ENCODE measurements at regions not wholly inside any gene's neighbourhood (a gene's known extent, or its start where the extent isn't known, plus 50 kb on each side); places are given as distances from the start of the nearest gene placed in this dataset.
"Not testable (repeated sequence)": the region's sequence is repeated elsewhere in the genome, so short reads cannot be mapped to it uniquely, and the experiment has no call there.

DNA sequence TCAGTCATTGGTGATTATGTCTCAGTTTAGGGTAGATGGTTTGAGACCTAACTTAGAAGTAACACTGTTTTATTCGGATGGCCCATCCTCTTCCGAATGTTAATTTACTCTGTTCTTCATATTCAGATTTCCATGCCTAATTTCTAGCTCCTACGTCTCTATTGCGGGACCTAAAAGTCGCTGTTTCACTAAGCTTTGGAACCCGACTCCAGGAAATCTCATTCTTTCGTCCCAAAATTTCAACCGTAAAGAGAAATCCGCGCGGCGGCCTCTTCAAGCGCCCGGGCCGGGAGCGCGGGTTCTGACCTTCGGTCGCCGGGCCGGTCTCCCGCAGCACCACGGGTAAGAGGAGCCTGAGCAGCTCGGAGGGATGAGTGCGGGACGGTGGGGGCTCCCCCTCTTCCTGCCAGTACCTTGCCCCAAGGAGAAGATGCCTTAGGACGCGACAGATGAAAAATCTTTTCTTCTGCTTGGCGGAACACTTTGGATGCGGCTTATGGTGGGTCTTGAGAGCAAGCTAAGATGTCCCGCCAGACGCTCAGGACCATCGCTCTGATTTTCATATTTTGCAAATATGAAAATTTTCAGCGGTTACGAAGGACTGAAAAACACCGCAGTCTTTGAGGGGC, 128.7 kb downstream of the PPIAL4G start:
- Histone ChIP-seq H3K36me3 (no peaks in the 10 kb centered on the region), H3K4me3 (no peak overlapping the region), H3K27ac (no peak overlapping the region), H3K27me3 (no peaks in the 10 kb centered on the region), H3K4me1 (no peaks in the 10 kb centered on the region), H3K9me3 (no peaks in the 10 kb centered on the region)
- DNase-seq (ENCODE audit: extremely low spot score in 2 of 2), result no peak
- TF ChIP-seq POLR2AphosphoS5 (IDR thresholded peaks at IDR 0.05; ENCODE audit: insufficient read depth in 1 of 2, low read depth in 1 of 2) (no peak), POLR2A (IDR thresholded peaks at IDR 0.05) (no peak)
- TF ChIP-seq, protein P1, sequence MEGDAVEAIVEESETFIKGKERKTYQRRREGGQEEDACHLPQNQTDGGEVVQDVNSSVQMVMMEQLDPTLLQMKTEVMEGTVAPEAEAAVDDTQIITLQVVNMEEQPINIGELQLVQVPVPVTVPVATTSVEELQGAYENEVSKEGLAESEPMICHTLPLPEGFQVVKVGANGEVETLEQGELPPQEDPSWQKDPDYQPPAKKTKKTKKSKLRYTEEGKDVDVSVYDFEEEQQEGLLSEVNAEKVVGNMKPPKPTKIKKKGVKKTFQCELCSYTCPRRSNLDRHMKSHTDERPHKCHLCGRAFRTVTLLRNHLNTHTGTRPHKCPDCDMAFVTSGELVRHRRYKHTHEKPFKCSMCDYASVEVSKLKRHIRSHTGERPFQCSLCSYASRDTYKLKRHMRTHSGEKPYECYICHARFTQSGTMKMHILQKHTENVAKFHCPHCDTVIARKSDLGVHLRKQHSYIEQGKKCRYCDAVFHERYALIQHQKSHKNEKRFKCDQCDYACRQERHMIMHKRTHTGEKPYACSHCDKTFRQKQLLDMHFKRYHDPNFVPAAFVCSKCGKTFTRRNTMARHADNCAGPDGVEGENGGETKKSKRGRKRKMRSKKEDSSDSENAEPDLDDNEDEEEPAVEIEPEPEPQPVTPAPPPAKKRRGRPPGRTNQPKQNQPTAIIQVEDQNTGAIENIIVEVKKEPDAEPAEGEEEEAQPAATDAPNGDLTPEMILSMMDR (IDR thresholded peaks at IDR 0.05), result no peak
- intact Hi-C loops (cut with DNase I), result no loop called here

DNA sequence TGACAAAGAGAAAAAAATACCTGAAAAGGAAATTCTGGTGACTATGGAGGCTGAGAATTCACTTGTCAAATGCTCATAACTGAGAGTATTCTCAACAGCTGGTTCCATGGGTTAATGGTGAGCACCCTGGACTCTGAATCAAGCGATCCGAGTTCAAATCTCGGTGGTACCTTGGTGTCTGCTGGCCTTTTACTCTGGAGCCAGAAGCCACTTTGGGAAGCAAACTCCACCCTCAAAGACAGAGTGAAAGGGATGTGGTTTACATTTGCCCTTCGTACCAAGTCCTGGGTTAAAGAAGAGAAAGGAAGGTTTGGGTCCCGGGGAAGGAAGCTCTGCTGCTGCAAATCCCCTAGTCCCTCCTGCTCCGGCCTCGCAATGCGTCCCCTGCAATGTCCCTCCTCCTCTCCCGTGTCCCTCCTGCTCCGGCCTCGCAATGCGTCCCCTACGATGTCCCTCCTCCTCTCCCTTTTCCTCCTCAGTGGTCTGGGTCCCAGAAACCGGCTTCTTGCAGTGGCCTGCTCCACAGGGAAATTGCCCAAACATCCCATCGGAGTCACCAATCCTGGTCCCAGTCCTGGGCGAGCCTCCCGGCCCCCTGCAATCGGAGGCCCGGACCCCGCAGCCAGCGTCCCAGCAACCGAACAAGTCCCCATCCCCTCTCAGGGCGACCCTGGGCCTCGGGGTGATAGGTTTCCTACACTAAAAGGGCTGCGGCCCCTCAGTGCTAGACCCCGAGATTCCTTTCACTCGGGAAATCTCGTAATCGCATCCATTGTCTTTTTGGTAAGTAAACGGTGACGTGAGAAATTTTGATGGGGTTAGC, 129.4 kb downstream of the PPIAL4G start:
- no peak for DNase-seq (ENCODE audit: extremely low spot score in 2 of 2)
- H3K27me3 ChIP-seq, result no peaks in the 10 kb centered on the region
- no peaks in the 10 kb centered on the region for H3K4me1 ChIP-seq
- intact Hi-C loops (cut with DNase I), result no loop called here
- no peak overlapping the region for H3K4me3 ChIP-seq
- no peaks in the 10 kb centered on the region for H3K9me3 ChIP-seq
- TF ChIP-seq, protein P1 (IDR thresholded peaks at IDR 0.05), result no peak
- TF ChIP-seq POLR2AphosphoS5 (IDR thresholded peaks at IDR 0.05; ENCODE audit: insufficient read depth in 1 of 2, low read depth in 1 of 2), result no peak
- TF ChIP-seq POLR2A (IDR thresholded peaks at IDR 0.05), result no peak
- no peaks in the 10 kb centered on the region for H3K36me3 ChIP-seq
- H3K27ac ChIP-seq, result no peak overlapping the region

DNA sequence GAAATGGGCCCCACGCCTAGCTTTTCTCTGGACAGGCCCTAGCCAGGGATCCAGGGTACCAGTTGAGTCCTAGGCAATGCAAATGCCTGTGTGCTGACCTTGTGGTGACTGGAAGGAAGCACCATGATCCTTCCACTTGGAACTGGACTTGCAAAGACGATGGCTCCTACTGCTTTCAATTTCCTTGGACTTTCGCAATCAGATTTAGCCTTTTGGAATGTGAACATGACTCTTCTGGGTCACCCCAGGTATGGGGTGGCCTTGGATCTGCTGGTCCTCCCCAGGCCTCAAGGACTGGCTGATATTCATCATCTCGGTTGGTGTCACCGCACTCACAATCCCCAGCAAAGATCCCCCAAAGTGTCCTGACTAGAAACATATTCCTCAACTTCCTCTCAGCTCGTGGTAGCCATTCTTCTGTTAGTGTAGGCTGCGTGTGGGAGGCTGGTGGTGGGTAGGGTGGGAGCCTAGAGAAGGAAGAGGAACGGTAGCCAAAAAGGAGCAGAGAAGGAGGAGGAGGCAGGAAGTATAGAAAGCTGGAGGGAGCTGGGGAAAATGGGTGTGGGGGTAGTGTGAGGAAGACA, 130.5 kb downstream of the PPIAL4G start:
- Histone ChIP-seq H3K27ac (no peak overlapping the region), H3K4me1 (no peaks in the 10 kb centered on the region), H3K4me3 (no peak overlapping the region), H3K36me3 (no peaks in the 10 kb centered on the region), H3K9me3 (no peaks in the 10 kb centered on the region), H3K27me3 (no peaks in the 10 kb centered on the region)
- no peak for DNase-seq (ENCODE audit: extremely low spot score in 2 of 2)
- intact Hi-C loops (cut with DNase I), result no loop called here
- TF ChIP-seq, protein P1 (IDR thresholded peaks at IDR 0.05), result no peak
- no peak for TF ChIP-seq POLR2A (IDR thresholded peaks at IDR 0.05)
- TF ChIP-seq POLR2AphosphoS5 (IDR thresholded peaks at IDR 0.05; ENCODE audit: insufficient read depth in 1 of 2, low read depth in 1 of 2), result no peak

DNA sequence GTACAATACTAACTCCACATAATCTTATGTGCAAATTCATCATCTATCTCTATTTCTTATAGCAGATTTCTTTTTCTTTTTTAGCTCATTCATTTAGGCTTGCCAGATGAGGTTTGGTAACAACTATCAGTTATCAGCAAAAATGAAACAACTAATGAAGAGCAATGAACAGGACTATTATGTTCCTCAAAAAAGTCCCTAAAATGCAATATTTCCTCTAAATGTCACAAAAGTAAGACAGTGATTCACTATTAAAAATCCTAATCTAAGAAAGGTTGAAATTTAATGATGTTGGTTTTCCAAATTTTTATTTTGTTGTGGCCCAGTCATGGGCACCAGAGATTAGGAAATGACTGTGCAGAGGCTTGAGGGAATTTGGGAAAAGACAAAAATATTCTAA, 135.3 kb downstream of the PPIAL4G start:
- H3K27me3 ChIP-seq, result no peaks in the 10 kb centered on the region
- no peak overlapping the region for H3K27ac ChIP-seq
- no peaks in the 10 kb centered on the region for H3K36me3 ChIP-seq
- intact Hi-C loops (cut with DNase I), result no loop called here
- no peaks in the 10 kb centered on the region for H3K9me3 ChIP-seq
- DNase-seq (ENCODE audit: extremely low spot score in 2 of 2), result no peak
- no peak overlapping the region for H3K4me3 ChIP-seq
- no peaks in the 10 kb centered on the region for H3K4me1 ChIP-seq
- no peak for TF ChIP-seq POLR2A (IDR thresholded peaks at IDR 0.05)
- TF ChIP-seq, protein P1 (IDR thresholded peaks at IDR 0.05), result no peak
- no peak for TF ChIP-seq POLR2AphosphoS5 (IDR thresholded peaks at IDR 0.05; ENCODE audit: insufficient read depth in 1 of 2, low read depth in 1 of 2)

DNA sequence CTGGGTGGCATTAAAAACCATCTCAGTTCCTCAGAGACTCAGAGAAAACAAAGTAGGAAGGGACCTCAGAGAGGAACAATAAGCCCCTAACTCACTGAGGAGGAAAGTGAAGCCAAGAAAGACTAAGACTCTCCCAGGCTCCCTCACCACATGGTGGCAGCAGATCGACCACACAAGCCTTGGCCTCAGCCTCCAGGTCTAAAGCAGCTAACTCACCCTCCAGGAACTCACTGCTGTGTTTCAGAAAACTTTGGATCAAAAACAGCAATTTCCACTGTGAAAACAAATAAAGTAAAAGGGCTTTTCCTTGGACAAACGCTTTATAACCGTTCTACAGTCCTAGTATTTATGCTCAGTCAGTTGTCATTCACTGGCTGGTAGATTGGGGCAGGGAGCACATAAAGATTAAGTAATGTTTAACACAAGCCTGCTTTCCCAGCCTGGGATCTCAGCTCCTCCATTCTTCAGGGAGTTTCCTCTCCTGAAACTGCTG, 137.4 kb downstream of the PPIAL4G start:
- H3K36me3 ChIP-seq; intact Hi-C loops (cut with DNase I); H3K4me3 ChIP-seq; H3K27ac ChIP-seq; H3K9me3 ChIP-seq; DNase-seq (ENCODE audit: extremely low spot score in 2 of 2); H3K27me3 ChIP-seq; H3K4me1 ChIP-seq: not testable (repeated sequence)

DNA sequence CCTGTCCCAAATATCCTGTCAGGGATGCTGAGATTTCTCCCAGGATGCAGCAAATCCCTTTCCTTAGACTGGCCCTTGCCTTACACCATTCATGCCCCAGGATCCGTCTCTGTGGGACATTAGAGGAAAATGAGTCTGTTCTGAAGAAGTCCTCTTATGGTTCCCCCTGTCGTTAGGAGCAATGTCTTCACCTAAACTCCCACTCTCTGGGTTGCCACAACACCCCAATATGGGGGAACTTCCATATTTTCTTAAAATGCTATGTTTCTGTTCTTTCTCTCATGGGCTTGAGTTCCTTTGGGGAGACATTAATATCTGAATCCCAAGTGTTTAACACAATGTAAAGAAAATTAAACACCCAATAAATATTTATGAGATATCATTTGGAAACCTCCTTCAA, 138.5 kb downstream of the PPIAL4G start:
- H3K4me3 ChIP-seq; H3K36me3 ChIP-seq; DNase-seq (ENCODE audit: extremely low spot score in 2 of 2); intact Hi-C loops (cut with DNase I); H3K27me3 ChIP-seq; H3K27ac ChIP-seq; H3K4me1 ChIP-seq; H3K9me3 ChIP-seq: not testable (repeated sequence)

DNA sequence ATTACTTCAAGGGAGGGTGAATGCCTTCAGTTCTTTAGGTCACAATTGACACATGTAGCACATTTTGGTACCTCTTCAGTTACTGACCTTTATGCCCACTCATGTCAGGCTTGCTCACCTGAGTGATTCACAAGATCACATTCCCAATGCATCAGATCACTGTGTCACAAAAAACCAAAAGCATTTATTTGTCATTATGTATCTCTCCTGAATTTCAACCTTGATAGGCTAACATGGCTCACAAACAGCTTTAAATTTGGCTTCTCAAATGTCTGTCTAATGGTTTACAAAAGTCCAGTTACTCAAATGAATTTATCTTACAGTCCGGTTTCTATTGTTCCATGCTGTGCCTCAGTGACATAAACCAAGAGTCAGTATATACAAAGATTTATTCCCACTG, 141.4 kb downstream of the PPIAL4G start:
- H3K36me3 ChIP-seq; H3K4me3 ChIP-seq; H3K4me1 ChIP-seq; intact Hi-C loops (cut with DNase I); H3K27me3 ChIP-seq; DNase-seq (ENCODE audit: extremely low spot score in 2 of 2); H3K9me3 ChIP-seq; H3K27ac ChIP-seq: not testable (repeated sequence)

DNA sequence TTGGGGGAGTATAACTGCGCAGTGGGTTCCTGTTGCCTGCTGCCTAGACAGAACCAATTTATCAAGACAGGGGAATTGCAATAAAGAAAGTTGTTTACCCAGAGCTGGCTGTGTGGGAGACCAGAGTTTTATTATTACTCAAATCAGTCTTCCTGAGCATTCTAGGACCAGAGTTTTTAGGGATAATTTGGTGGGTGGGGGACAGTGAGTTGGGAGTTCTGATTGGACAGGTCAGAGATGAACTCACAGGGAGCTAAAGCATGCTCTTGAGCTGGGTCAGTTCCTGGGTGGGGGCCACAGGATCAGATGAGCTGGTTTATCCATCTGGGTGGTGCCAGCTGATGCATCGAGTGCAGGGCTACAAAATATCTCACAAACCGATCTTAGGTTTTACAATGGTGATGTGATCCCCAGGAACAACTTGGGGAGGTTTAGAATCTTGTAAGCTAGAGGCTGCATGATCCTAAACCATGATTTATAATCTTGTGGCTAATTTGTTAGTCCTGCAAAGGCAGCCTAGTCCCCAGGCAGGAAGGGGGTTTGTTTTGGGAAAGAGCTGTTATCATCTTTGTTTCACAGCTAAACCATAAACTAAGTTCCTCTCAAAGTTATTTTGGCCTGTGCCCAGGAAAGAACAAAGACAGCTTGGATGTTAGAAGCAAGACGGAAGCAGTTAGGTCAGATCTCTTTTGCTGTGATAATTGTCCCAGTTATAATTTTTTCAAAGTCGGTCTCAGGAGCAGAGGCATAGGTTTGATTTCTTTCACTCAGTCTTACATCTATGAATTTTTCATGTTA, 146.8 kb downstream of the PPIAL4G start:
- H3K4me3 ChIP-seq; DNase-seq (ENCODE audit: extremely low spot score in 2 of 2); H3K27me3 ChIP-seq; H3K27ac ChIP-seq; intact Hi-C loops (cut with DNase I); H3K36me3 ChIP-seq; H3K9me3 ChIP-seq: not testable (repeated sequence)
- peaks cover 32% of the 10 kb centered on the region for H3K4me1 ChIP-seq

Measured in vagina (tissue), 2 donors.